PC-3 (cell line): ENCODE measurements at regions not wholly inside any gene's neighbourhood (a gene's known extent, or its start where the extent isn't known, plus 50 kb on each side); places are given as distances from the start of the nearest gene placed in this dataset.

Source experiments
- ATAC-seq: fragments of 200-7000 bp; cut with Tn5 transposase; 2 replicates; pipeline ENCODE4 v1.9.1; 2020; ENCODE audit warnings: mild to moderate bottlenecking, moderate library complexity
- BruUV-seq: library from RNA; stranded (reverse); fragments of 400-500 nt; replicated peaks from 2 replicates; lab custom pipeline; 2021; lab: Mats Ljungman, UMichigan
- CTCF ChIA-PET: fragments of 300-600 bp; sonication (Branson Sonifier 250); formaldehyde crosslinking; loops from one replicate; lab custom pipeline; 2022; ENCODE audit warnings: antibody characterized with exemption; lab: Charles Lee
- POLR2A ChIA-PET: fragments of 300-600 bp; sonication (Branson Sonifier 250); formaldehyde crosslinking; loops from one replicate; lab custom pipeline; 2022; ENCODE audit warnings: antibody characterized with exemption; ENCODE audit not compliant: unreplicated experiment; lab: Charles Lee
- DNase-seq: peaks from one replicate; pipeline ENCODE4 v3.0.0-alpha.2; 2015
- H2AFZ ChIP-seq: fragments of 300-600 bp; sonication (generic); 2 replicates; pipeline ENCODE4 v1.6.0; 2016; ENCODE audit warnings: antibody characterized with exemption, low read length
- H3F3A ChIP-seq: fragments of 300-600 bp; sonication (generic); one replicate; pipeline ENCODE4 v1.6.0; 2017; ENCODE audit warnings: antibody characterized with exemption, low read length, control low read depth, mild to moderate bottlenecking; ENCODE audit not compliant: unreplicated experiment
- H3K27ac ChIP-seq: fragments of 300-600 bp; sonication (generic); 2 replicates; pipeline ENCODE4 v1.5.1; 2016; ENCODE audit warnings: mild to moderate bottlenecking, low read length
- H3K27me3 ChIP-seq: fragments of 300-600 bp; sonication (generic); 2 replicates; pipeline ENCODE4 v1.6.1; 2016; ENCODE audit warnings: low read length, mixed read lengths
- H3K36me3 ChIP-seq: fragments of 300-600 bp; sonication (generic); 2 replicates; pipeline ENCODE4 v1.6.1; 2016; ENCODE audit warnings: low read depth, mixed run types, low read length, mixed read lengths
- H3K4me1 ChIP-seq: fragments of 300-600 bp; sonication (generic); 2 replicates; pipeline ENCODE4 v1.5.1; 2016; ENCODE audit warnings: low read length; ENCODE audit not compliant: insufficient read depth
- H3K4me2 ChIP-seq: fragments of 300-600 bp; sonication (generic); 2 replicates; pipeline ENCODE4 v1.6.0; 2016; ENCODE audit warnings: low read length
- H3K4me3 ChIP-seq: fragments of 300-600 bp; sonication (generic); 2 replicates; pipeline ENCODE4 v1.5.1; 2016; ENCODE audit warnings: mild to moderate bottlenecking, low read length, mixed read lengths
- H3K79me2 ChIP-seq: fragments of 300-600 bp; sonication (generic); 2 replicates; pipeline ENCODE4 v1.6.1; 2017; ENCODE audit warnings: low read length, mixed read lengths
- H3K9ac ChIP-seq: fragments of 300-600 bp; sonication (generic); 2 replicates; pipeline ENCODE4 v1.6.0; 2016; ENCODE audit warnings: mild to moderate bottlenecking, low read length
- H3K9me2 ChIP-seq: fragments of 300-600 bp; sonication (generic); replicated peaks from 2 replicates; pipeline ENCODE4 v1.6.1; 2016; ENCODE audit warnings: mixed run types, low read length, mixed read lengths
- H3K9me3 ChIP-seq: fragments of 300-600 bp; sonication (generic); 2 replicates; pipeline ENCODE4 v1.6.1; 2016; ENCODE audit warnings: low read length, mixed read lengths
- H4K20me1 ChIP-seq: fragments of 300-600 bp; sonication (generic); 2 replicates; pipeline ENCODE4 v1.6.1; 2016; ENCODE audit warnings: low read length, mixed read lengths
- EZH2 ChIP-seq: fragments of 300-600 bp; sonication (generic); IDR thresholded peaks from one replicate; pipeline ENCODE4 v1.6.1; 2017; ENCODE audit warnings: antibody characterized with exemption, mild to moderate bottlenecking, low read length; ENCODE audit not compliant: unreplicated experiment
- EZH2phosphoT487 ChIP-seq: fragments of 300-600 bp; sonication (generic); IDR thresholded peaks from 2 replicates; pipeline ENCODE4 v1.6.1; 2018; ENCODE audit warnings: mild to moderate bottlenecking, antibody characterized with exemption, low read length, borderline replicate concordance
- intact Hi-C: fragments of 100-400 bp; cut with micrococcal nuclease; formaldehyde crosslinking; loops from 2 replicates; pipeline ENCODE4 v1.9.0; 2023
- TF ChIP-seq, protein P1 (sequence below): fragments of 300-600 bp; sonication (generic); conservative IDR thresholded peaks from 2 replicates; pipeline ENCODE4 v1.5.1; 2017; ENCODE audit warnings: antibody characterized with exemption, low read depth, mild to moderate bottlenecking, low read length

DNA sequence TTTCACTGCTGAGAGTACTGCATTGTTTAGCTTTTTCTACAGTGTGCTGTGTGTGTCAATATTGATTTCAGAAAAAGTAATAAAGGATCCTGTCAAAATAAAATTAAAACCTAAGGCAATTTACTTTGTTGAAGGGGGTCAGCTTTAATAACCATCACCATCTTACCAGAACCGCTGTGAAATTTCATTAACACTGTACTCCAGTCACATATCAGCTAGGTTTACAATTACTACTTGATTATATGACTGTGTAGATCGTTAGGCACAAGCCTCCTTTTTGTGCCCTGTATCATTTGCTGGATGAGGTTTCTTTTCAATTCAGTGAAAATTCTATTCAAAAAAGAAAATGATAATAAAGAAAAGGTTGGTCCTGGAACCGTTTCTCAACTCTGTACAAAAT is 917.2 kb downstream of the CENPC start:
- TF ChIP-seq, protein P1, sequence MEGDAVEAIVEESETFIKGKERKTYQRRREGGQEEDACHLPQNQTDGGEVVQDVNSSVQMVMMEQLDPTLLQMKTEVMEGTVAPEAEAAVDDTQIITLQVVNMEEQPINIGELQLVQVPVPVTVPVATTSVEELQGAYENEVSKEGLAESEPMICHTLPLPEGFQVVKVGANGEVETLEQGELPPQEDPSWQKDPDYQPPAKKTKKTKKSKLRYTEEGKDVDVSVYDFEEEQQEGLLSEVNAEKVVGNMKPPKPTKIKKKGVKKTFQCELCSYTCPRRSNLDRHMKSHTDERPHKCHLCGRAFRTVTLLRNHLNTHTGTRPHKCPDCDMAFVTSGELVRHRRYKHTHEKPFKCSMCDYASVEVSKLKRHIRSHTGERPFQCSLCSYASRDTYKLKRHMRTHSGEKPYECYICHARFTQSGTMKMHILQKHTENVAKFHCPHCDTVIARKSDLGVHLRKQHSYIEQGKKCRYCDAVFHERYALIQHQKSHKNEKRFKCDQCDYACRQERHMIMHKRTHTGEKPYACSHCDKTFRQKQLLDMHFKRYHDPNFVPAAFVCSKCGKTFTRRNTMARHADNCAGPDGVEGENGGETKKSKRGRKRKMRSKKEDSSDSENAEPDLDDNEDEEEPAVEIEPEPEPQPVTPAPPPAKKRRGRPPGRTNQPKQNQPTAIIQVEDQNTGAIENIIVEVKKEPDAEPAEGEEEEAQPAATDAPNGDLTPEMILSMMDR: no peak
- TF ChIP-seq EZH2 (no peak), EZH2phosphoT487 (no peak)
- no peak overlapping the region for H2AFZ ChIP-seq
- ChIA-PET POLR2A (no interaction called here), CTCF (no interaction called here)
- no peak overlapping the region for H3K9ac ChIP-seq
- DNase-seq: no peak
- no TSS peak for BruUV-seq
- H3K36me3 ChIP-seq: no peaks in the 10 kb centered on the region
- no peaks in the 10 kb centered on the region for H4K20me1 ChIP-seq
- H3K4me1 ChIP-seq: peaks cover 27% of the 10 kb centered on the region
- H3K9me2 ChIP-seq: 0 out of 2 replicates have a peak, but pooled peaks cover 4% of the 10 kb centered on the region
- H3K4me2 ChIP-seq: no peak overlapping the region
- H3K27ac ChIP-seq: no peak overlapping the region
- H3K4me3 ChIP-seq: no peak overlapping the region
- H3F3A ChIP-seq: no peaks in the 10 kb centered on the region
- ATAC-seq: no peak
- H3K9me3 ChIP-seq: no peaks in the 10 kb centered on the region
- intact Hi-C loops: no loop called here
- H3K27me3 ChIP-seq: no peaks in the 10 kb centered on the region
- no peaks in the 10 kb centered on the region for H3K79me2 ChIP-seq

DNA sequence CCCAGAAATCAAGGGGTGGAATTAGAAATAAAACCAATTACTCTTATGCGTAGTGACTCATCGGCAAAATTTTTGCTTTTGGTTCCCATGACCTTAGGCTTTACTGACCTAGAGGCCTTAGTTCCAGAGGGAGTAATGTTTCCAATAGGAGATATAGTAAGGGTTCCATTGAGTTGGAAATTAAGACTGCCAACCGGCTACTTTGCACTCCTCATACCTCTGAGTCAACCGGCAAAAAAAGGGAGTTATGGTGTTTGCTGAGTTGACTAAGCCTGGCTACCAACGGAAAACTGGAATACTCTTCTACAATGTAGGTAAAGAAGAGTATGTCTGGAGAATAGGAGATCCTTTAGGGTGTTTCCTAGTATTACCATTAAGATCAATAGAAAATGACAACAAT is 919.8 kb downstream of the CENPC start:
- no TSS peak for BruUV-seq
- H3K9ac ChIP-seq: peak overlapping the region; percentile 30; the same call in 1 of the 2 replicates
- no peaks in the 10 kb centered on the region for H3F3A ChIP-seq
- no peak for TF ChIP-seq EZH2phosphoT487
- no peak for TF ChIP-seq EZH2
- TF ChIP-seq, protein P1: no peak
- H3K4me3 ChIP-seq: no peak overlapping the region
- ChIA-PET CTCF (no interaction called here), POLR2A (no interaction called here)
- no peak overlapping the region for H2AFZ ChIP-seq
- H3K4me2 ChIP-seq: peak overlapping the region; percentile 23
- H3K9me2 ChIP-seq: 0 out of 2 replicates have a peak, but pooled peaks cover 4% of the 10 kb centered on the region
- no peaks in the 10 kb centered on the region for H3K36me3 ChIP-seq
- H3K4me1 ChIP-seq: peaks cover 22% of the 10 kb centered on the region
- H4K20me1 ChIP-seq: no peaks in the 10 kb centered on the region
- intact Hi-C loops: no loop called here
- H3K9me3 ChIP-seq: no peaks in the 10 kb centered on the region
- H3K27me3 ChIP-seq: no peaks in the 10 kb centered on the region
- H3K79me2 ChIP-seq: no peaks in the 10 kb centered on the region
- ATAC-seq (peak; percentile 93), DNase-seq (peak; percentile 80)
- peak overlapping the region; percentile 84 for H3K27ac ChIP-seq

DNA sequence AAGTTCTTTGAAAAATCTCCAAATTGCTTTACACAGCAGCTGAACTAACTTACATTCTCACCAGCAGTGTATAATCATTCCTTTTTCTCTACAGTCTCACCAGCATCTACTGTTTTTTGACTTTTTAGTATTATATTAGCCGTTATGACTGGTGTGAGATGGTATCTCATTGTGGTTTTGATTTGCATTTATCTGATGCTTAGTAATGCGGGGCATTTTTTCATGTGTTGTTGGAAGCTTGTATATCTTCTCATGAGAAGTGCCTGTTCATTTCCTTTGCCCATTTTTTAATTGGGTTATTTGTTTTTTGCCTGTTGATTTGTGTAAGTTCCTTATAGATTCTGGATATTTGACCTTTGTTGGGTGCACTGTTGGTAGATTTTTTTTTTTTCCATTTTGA is 931.7 kb downstream of the CENPC start:
- ATAC-seq: no peak
- Histone ChIP-seq H3K79me2 (no peaks in the 10 kb centered on the region), H3K9me3 (peaks cover 12% of the 10 kb centered on the region), H3K27me3 (no peaks in the 10 kb centered on the region), H3K9me2 (no peaks in the 10 kb centered on the region), H3F3A (no peaks in the 10 kb centered on the region), H3K4me2 (no peak overlapping the region), H3K4me3 (no peak overlapping the region), H3K9ac (no peak overlapping the region), H3K4me1 (no peaks in the 10 kb centered on the region), H3K27ac (no peak overlapping the region), H3K36me3 (peaks cover 4% of the 10 kb centered on the region; the same call in 1 of the 2 replicates), H4K20me1 (no peaks in the 10 kb centered on the region), H2AFZ (no peak overlapping the region)
- TF ChIP-seq, protein P1: no peak
- TF ChIP-seq EZH2 (no peak), EZH2phosphoT487 (no peak)
- intact Hi-C loops: no loop called here
- ChIA-PET POLR2A (no interaction called here), CTCF (no interaction called here)
- DNase-seq: no peak
- BruUV-seq: no TSS peak
